Right lobe of liver (tissue), 4 donors: ENCODE measurements at regions not wholly inside any gene's neighbourhood (a gene's known extent, or its start where the extent isn't known, plus 50 kb on each side); places are given as distances from the start of the nearest gene placed in this dataset.

Source experiments
- POLR2A ChIP-seq: fragments of 450-650 bp; IDR thresholded peaks from one replicate; pipeline ENCODE4 v1.6.1; 2017; ENCODE audit warnings: antibody characterized with exemption, mild to moderate bottlenecking
- TF ChIP-seq, protein P1 (sequence below), 4 donors: fragments of 200-600 bp in 3 of 4; fragments of 450-650 bp in 1 of 4; IDR thresholded peaks; one replicate each; pipeline versions ENCODE4 v1.5.1 to v1.8.0; 2016 to 2022; ENCODE audit warnings: antibody characterized with exemption in 4 of 4, mild to moderate bottlenecking in 2 of 4
- donor health status: DM: no; HTN: no; CAD: no.
- donor health status: DM: no; HTN: no; CAD: no.
- donor health status: DM: no; HTN: yes; CAD: no.

DNA sequence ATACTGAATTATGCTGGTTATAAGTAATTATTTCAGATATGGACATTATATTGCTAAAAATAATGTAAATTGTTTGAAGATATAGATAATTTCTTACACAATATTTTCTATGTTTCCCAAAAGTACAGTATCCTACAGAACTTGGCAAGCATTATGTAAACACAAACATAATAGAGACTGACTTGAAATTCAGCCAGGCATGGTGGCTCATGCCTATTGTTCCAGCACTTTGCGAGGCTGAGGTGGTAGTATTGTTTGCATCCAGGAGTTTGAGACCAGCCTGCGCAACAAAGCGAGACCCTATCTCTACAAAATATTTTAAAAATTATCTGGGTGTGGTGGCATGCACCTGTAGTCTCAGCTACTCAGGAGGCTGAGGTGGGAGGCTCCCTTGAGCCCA, 1300.5 kb upstream of the DDX18 start:
- TF ChIP-seq, protein P1, sequence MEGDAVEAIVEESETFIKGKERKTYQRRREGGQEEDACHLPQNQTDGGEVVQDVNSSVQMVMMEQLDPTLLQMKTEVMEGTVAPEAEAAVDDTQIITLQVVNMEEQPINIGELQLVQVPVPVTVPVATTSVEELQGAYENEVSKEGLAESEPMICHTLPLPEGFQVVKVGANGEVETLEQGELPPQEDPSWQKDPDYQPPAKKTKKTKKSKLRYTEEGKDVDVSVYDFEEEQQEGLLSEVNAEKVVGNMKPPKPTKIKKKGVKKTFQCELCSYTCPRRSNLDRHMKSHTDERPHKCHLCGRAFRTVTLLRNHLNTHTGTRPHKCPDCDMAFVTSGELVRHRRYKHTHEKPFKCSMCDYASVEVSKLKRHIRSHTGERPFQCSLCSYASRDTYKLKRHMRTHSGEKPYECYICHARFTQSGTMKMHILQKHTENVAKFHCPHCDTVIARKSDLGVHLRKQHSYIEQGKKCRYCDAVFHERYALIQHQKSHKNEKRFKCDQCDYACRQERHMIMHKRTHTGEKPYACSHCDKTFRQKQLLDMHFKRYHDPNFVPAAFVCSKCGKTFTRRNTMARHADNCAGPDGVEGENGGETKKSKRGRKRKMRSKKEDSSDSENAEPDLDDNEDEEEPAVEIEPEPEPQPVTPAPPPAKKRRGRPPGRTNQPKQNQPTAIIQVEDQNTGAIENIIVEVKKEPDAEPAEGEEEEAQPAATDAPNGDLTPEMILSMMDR (IDR thresholded peaks at IDR 0.05), result no peak
- TF ChIP-seq POLR2A, result no peak
